Loucy (cell line): ENCODE measurements at regions not wholly inside any gene's neighbourhood (a gene's known extent, or its start where the extent isn't known, plus 50 kb on each side); places are given as distances from the start of the nearest gene placed in this dataset.
"Not testable (repeated sequence)": the region's sequence is repeated elsewhere in the genome, so short reads cannot be mapped to it uniquely, and the experiment has no call there.

Source experiments
- H2AFZ ChIP-seq: fragments of 200-600 bp; sonication (generic); 2 replicates; pipeline ENCODE4 v1.6.0; 2016; ENCODE audit warnings: antibody characterized with exemption, mild to moderate bottlenecking, low read length, moderate library complexity
- H3F3A ChIP-seq: fragments of 200-600 bp; 2 replicates; pipeline ENCODE4 v1.6.0; 2016; ENCODE audit warnings: antibody characterized with exemption, low read depth, mild to moderate bottlenecking
- H3K27me3 ChIP-seq: fragments of 200-600 bp; sonication (generic); 2 replicates; pipeline ENCODE4 v1.6.1; 2014; ENCODE audit warnings: low read length, mild to moderate bottlenecking; ENCODE audit not compliant: insufficient read depth, poor library complexity, severe bottlenecking
- H3K36me3 ChIP-seq: fragments of 200-600 bp; sonication (generic); 2 replicates; pipeline ENCODE4 v1.6.1; 2016; ENCODE audit warnings: low read length; ENCODE audit not compliant: insufficient read depth
- H3K4me1 ChIP-seq: fragments of 200-600 bp; sonication (generic); 2 replicates; pipeline ENCODE4 v1.5.1; 2014; ENCODE audit warnings: low read length, mild to moderate bottlenecking; ENCODE audit not compliant: insufficient read depth, poor library complexity, severe bottlenecking
- H3K4me2 ChIP-seq: fragments of 200-600 bp; sonication (generic); 2 replicates; pipeline ENCODE4 v1.6.0; 2014; ENCODE audit warnings: antibody characterized with exemption, low read length, low read depth, mild to moderate bottlenecking; ENCODE audit not compliant: poor library complexity, severe bottlenecking
- H3K4me3 ChIP-seq: fragments of 200-600 bp; sonication (generic); 2 replicates; pipeline ENCODE4 v1.5.1; 2014; ENCODE audit warnings: low read length, mild to moderate bottlenecking, mixed read lengths; ENCODE audit not compliant: poor library complexity, severe bottlenecking
- H3K79me2 ChIP-seq: fragments of 200-600 bp; sonication (generic); 2 replicates; pipeline ENCODE4 v1.6.1; 2014; ENCODE audit warnings: low read length; ENCODE audit not compliant: insufficient read depth
- H3K9ac ChIP-seq: fragments of 200-600 bp; sonication (generic); 2 replicates; pipeline ENCODE4 v1.6.0; 2014; ENCODE audit warnings: mild to moderate bottlenecking, low read depth, low read length, moderate library complexity; ENCODE audit not compliant: poor library complexity, severe bottlenecking
- H3K9me2 ChIP-seq: fragments of 200-600 bp; sonication (generic); replicated peaks from 2 replicates; pipeline ENCODE4 v1.6.1; 2016; ENCODE audit warnings: low read depth, low read length, mixed read lengths
- H3K9me3 ChIP-seq: fragments of 200-600 bp; sonication (generic); 2 replicates; pipeline ENCODE4 v1.6.1; 2014; ENCODE audit warnings: mild to moderate bottlenecking, antibody characterized with exemption, low read length, low read depth; ENCODE audit not compliant: insufficient read depth
- H4K20me1 ChIP-seq: fragments of 200-600 bp; sonication (generic); 2 replicates; pipeline ENCODE4 v1.6.0; 2014; ENCODE audit warnings: antibody characterized with exemption, low read length, mild to moderate bottlenecking; ENCODE audit not compliant: insufficient read depth, poor library complexity, severe bottlenecking
- CTCF ChIP-seq: fragments of 200-600 bp; sonication (generic); conservative IDR thresholded peaks from 2 replicates; pipeline ENCODE4 v1.5.1; 2014; ENCODE audit warnings: mild to moderate bottlenecking, antibody characterized with exemption, low read length
- EZH2phosphoT487 ChIP-seq: fragments of 200-600 bp; IDR thresholded peaks from 2 replicates; pipeline ENCODE4 v1.6.1; 2018; ENCODE audit warnings: antibody characterized with exemption, mild to moderate bottlenecking, moderate library complexity, borderline replicate concordance

GRCh38 chrX:122641136-122641535, 542.9 kb upstream of the GRIA3 start:
- no peaks in the 10 kb centered on the region for H3K4me1 ChIP-seq
- H2AFZ ChIP-seq, result no peak overlapping the region
- H3F3A ChIP-seq, result no peaks in the 10 kb centered on the region
- H3K27me3 ChIP-seq, result no peaks in the 10 kb centered on the region
- H3K9me3 ChIP-seq, result no peaks in the 10 kb centered on the region
- H4K20me1 ChIP-seq, result no peaks in the 10 kb centered on the region
- H3K9me2 ChIP-seq, result no peaks in the 10 kb centered on the region
- TF ChIP-seq EZH2phosphoT487 (no peak), CTCF (no peak)
- no peak overlapping the region for H3K4me2 ChIP-seq
- H3K79me2 ChIP-seq, result no peaks in the 10 kb centered on the region
- no peak overlapping the region for H3K4me3 ChIP-seq
- H3K36me3 ChIP-seq, result no peaks in the 10 kb centered on the region
- H3K9ac ChIP-seq, result no peak overlapping the region

DNA sequence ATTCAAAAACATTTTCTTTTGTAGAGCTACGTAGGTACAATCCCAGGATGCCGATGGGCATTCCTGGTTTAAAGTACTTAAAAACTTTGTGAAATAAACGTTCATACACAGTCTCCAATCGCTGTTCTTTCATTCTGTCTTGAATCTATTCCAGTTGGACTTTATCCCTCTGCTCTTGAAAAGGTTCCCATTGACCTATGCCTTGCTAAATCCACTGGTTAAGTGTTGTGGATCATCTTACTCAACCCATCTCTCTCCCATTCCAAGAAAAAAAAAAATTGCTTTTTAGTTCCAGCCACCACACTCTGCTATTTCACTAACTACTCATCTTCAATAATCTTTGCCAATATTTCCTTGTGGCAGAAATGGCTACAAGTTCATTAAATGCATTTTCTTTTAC, 542.3 kb upstream of the GRIA3 start:
- H3K27me3 ChIP-seq, result no peaks in the 10 kb centered on the region
- no peaks in the 10 kb centered on the region for H3F3A ChIP-seq
- H2AFZ ChIP-seq, result no peak overlapping the region
- H3K9me3 ChIP-seq, result no peaks in the 10 kb centered on the region
- no peak overlapping the region for H3K4me2 ChIP-seq
- TF ChIP-seq EZH2phosphoT487 (no peak), CTCF (no peak)
- no peak overlapping the region for H3K9ac ChIP-seq
- no peak overlapping the region for H3K4me3 ChIP-seq
- H3K9me2 ChIP-seq, result no peaks in the 10 kb centered on the region
- H4K20me1 ChIP-seq, result no peaks in the 10 kb centered on the region
- no peaks in the 10 kb centered on the region for H3K4me1 ChIP-seq
- no peaks in the 10 kb centered on the region for H3K36me3 ChIP-seq
- no peaks in the 10 kb centered on the region for H3K79me2 ChIP-seq

GRCh38 chrX:122655256-122655655, 528.8 kb upstream of the GRIA3 start:
- H3K79me2 ChIP-seq, H3K4me2 ChIP-seq, H2AFZ ChIP-seq, H3K27me3 ChIP-seq, H3K9ac ChIP-seq, H3K36me3 ChIP-seq, H4K20me1 ChIP-seq, H3K4me3 ChIP-seq, H3K9me3 ChIP-seq, H3K4me1 ChIP-seq, H3K9me2 ChIP-seq, H3F3A ChIP-seq: not testable (repeated sequence)

DNA sequence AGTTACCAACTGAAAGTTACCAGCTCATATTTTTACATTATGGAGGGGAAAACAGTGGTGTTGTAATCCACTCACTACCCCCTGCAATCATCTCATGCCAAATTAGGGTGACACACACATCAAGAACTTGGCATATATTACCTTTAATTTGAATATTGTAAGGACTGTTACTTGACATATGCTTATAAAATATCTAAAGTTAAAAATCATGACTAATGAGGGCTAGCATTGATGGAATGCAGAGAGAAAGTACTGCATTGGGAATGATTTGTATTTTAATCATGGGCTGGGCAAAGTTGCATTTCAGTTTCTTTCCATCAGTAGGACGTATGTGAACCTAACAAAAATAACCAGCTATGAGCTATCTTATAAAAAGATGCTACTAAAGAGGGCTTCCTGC, 517.5 kb upstream of the GRIA3 start:
- Histone ChIP-seq H2AFZ (no peak overlapping the region), H3K79me2 (no peaks in the 10 kb centered on the region), H4K20me1 (no peaks in the 10 kb centered on the region), H3K27me3 (no peaks in the 10 kb centered on the region), H3K9me3 (no peaks in the 10 kb centered on the region), H3F3A (no peaks in the 10 kb centered on the region), H3K4me2 (no peak overlapping the region), H3K4me3 (no peak overlapping the region), H3K36me3 (no peaks in the 10 kb centered on the region), H3K4me1 (no peaks in the 10 kb centered on the region), H3K9me2 (no peaks in the 10 kb centered on the region), H3K9ac (no peak overlapping the region)
- TF ChIP-seq EZH2phosphoT487 (no peak), CTCF (no peak)
